Activated B cell treated with CpG ODN at 0.5 μM for 24 hours (primary cell): ENCODE measurements at regions not wholly inside any gene's neighbourhood (a gene's known extent, or its start where the extent isn't known, plus 50 kb on each side); places are given as distances from the start of the nearest gene placed in this dataset.

Source experiments
- ATAC-seq: fragments of 200-7000 bp; cut with Tn5 transposase; one replicate; pipeline ENCODE4 v1.10.0; 2021; ENCODE audit warnings: low read depth, mild to moderate bottlenecking, moderate library complexity
- CTCF ChIA-PET: fragments of 350-600 bp; sonication (Branson Sonifier 250); formaldehyde crosslinking; loops from one replicate; lab custom pipeline; 2021; ENCODE audit warnings: antibody characterized with exemption; lab: Charles Lee
- POLR2A ChIA-PET: fragments of 350-600 bp; sonication (Branson Sonifier 250); formaldehyde crosslinking; loops from one replicate; lab custom pipeline; 2021; ENCODE audit warnings: antibody characterized with exemption; lab: Charles Lee
- DNase-seq: peaks from one replicate; pipeline ENCODE4 v3.0.0; 2022
- H3K27ac Mint-ChIP-seq: one replicate; pipeline ENCODE4 v1.8.0; 2020; ENCODE audit warnings: mixed read lengths
- H3K27me3 Mint-ChIP-seq: one replicate; pipeline ENCODE4 v1.8.0; 2021; ENCODE audit warnings: mixed read lengths
- H3K36me3 Mint-ChIP-seq: one replicate; pipeline ENCODE4 v1.8.0; 2021; ENCODE audit warnings: low read depth, mixed read lengths
- H3K4me1 Mint-ChIP-seq: one replicate; pipeline ENCODE4 v1.8.0; 2021; ENCODE audit warnings: mixed read lengths
- H3K4me3 Mint-ChIP-seq: one replicate; pipeline ENCODE4 v1.8.0; 2020; ENCODE audit warnings: mild to moderate bottlenecking, mixed read lengths
- H3K9me3 Mint-ChIP-seq: one replicate; pipeline ENCODE4 v1.8.0; 2020; ENCODE audit warnings: mixed read lengths
- intact Hi-C: fragments of 100-400 bp; cut with micrococcal nuclease; formaldehyde crosslinking; loops from one replicate; pipeline ENCODE4 v1.15.1; 2024
- TF ChIP-seq, protein P1 (sequence below): fragments of 200-600 bp; IDR thresholded peaks from one replicate; pipeline ENCODE4 v1.8.0; 2022; ENCODE audit warnings: antibody characterized with exemption, mild to moderate bottlenecking

DNA sequence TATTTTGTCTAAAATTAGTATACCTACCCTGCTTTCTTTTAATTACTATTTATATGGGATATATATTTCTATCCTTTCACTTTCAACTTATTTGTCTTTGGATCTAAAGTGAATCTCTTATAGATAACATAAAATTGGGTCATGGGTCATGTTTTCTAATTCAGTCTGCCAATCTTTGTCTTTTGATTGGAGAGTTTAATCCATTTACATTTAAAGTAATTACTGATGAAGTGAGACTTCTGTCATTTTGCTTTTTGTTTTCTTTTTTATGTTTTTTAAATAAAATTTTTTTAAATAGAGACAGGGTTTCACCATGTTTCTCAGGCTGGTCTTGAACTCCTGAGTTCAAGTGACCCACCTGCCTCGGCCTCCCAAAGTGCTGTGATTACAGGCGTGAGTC is 50.5 kb upstream of the PRDM1 start:
- Mint-ChIP-seq H3K4me1 (no peaks in the 10 kb centered on the region), H3K4me3 (no peak overlapping the region), H3K27me3 (peaks cover 1% of the 10 kb centered on the region), H3K9me3 (peaks cover 17% of the 10 kb centered on the region), H3K36me3 (peaks cover 5% of the 10 kb centered on the region), H3K27ac (no peak overlapping the region)
- intact Hi-C loops, result no loop called here
- TF ChIP-seq, protein P1, sequence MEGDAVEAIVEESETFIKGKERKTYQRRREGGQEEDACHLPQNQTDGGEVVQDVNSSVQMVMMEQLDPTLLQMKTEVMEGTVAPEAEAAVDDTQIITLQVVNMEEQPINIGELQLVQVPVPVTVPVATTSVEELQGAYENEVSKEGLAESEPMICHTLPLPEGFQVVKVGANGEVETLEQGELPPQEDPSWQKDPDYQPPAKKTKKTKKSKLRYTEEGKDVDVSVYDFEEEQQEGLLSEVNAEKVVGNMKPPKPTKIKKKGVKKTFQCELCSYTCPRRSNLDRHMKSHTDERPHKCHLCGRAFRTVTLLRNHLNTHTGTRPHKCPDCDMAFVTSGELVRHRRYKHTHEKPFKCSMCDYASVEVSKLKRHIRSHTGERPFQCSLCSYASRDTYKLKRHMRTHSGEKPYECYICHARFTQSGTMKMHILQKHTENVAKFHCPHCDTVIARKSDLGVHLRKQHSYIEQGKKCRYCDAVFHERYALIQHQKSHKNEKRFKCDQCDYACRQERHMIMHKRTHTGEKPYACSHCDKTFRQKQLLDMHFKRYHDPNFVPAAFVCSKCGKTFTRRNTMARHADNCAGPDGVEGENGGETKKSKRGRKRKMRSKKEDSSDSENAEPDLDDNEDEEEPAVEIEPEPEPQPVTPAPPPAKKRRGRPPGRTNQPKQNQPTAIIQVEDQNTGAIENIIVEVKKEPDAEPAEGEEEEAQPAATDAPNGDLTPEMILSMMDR, result no peak
- no peak for ATAC-seq
- ChIA-PET CTCF (no interaction called here), POLR2A (no interaction called here)
- DNase-seq, result no peak

DNA sequence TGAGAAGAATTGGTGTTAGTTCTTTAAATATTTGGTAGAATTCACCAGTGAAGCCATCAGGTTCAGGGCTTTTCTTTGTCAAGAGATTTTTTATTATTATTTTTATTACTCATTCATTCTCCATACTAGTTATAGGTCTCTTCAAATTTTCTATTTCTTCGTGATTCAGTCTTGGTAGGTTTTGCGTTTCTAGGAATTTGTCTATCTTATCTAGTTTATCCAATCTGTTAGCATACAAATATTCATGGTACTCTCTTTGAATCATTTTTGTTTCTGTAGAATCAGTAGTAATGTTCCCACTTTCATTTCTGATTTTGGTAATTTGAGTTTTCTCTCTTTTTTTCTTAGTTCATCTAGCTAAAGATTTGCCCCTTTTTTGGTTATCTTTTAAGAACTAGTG is 52.3 kb upstream of the PRDM1 start:
- ATAC-seq, result no peak
- TF ChIP-seq, protein P1, result no peak
- CTCF ChIA-PET, result no interaction called here
- Mint-ChIP-seq H3K4me3 (no peak overlapping the region), H3K9me3 (peaks cover 17% of the 10 kb centered on the region), H3K4me1 (no peaks in the 10 kb centered on the region), H3K27ac (no peak overlapping the region), H3K27me3 (peaks cover 5% of the 10 kb centered on the region), H3K36me3 (peaks cover 5% of the 10 kb centered on the region)
- DNase-seq, result no peak
- intact Hi-C loops, result no loop called here
- POLR2A ChIA-PET, result no interaction called here

DNA sequence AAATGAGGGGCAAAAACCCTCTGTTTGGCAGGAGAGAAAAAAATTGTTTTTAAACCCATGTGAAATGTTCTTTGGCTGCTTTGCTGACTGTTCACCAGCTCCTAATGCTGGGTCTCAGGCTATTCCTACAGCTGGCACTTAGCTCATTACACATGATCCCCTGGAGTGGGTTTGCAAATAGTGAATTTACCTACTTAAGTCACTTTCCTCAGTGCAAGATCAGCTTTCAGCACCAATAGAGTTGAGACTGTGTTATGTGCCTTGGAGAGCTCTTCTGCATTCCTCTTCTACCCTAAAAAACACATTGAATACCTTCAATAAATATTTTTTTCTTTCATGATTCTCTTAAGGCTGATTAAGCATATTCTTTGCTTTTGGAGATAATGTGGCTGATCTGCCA is 58.4 kb upstream of the PRDM1 start:
- H3K27ac Mint-ChIP-seq, result no peak overlapping the region
- no peak overlapping the region for H3K4me3 Mint-ChIP-seq
- no peak for DNase-seq
- no peak for ATAC-seq
- no peaks in the 10 kb centered on the region for H3K4me1 Mint-ChIP-seq
- intact Hi-C loops, result no loop called here
- POLR2A ChIA-PET, result no interaction called here
- TF ChIP-seq, protein P1, result no peak
- CTCF ChIA-PET, result no interaction called here
- H3K9me3 Mint-ChIP-seq, result no peaks in the 10 kb centered on the region
- H3K27me3 Mint-ChIP-seq, result peaks cover 20% of the 10 kb centered on the region
- no peaks in the 10 kb centered on the region for H3K36me3 Mint-ChIP-seq

DNA sequence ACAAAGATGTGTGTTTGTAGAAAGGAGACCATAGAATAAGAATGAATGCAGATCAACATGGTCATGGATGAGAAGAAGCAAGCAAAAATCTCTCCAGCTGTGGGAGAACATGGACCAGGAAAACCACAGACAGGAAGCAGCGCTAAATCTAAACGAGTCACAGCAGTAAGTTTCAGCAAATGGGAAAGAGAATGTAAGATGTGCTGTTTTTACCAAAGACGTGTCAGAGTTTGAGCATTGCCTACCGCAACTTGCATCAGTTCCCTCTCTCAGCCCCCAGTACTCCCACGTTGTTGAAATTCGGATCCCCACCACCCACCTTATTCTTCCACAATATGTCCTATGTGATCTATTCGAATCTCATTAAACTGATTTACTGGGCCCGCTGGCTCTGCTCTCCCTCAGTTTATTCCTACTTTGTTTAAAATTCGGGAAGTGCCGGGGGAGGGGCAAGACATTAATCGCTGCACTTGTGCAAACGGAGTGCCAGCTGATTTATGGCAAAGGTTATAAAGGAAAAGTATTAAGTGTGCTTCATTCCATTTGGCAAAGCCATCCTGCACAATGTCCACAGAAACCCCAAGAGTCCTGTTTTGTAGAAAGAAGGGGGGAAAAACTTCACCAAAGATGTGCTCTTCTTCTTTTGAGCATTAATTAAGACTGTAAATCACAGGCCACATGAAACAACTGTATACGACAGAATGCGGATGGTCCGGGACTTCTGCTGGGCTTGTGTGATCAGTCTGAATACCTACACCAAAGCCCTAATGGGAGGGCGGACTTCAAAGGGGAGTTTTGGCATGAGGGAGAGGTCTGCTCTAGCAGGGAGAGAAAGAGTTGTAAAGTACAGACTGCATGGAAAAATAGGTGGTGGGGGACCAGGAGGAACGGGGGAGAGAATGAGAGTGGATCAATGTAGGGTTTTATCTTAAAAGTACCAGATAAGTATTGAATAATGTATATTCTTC is 59.1 kb upstream of the PRDM1 start:
- no peak overlapping the region for H3K4me3 Mint-ChIP-seq
- intact Hi-C loops, result no loop called here
- POLR2A ChIA-PET, result no interaction called here
- H3K27ac Mint-ChIP-seq, result no peak overlapping the region
- TF ChIP-seq, protein P1, result no peak
- no peak for ATAC-seq
- CTCF ChIA-PET, result no interaction called here
- DNase-seq, result no peak
- H3K4me1 Mint-ChIP-seq, result no peaks in the 10 kb centered on the region
- H3K9me3 Mint-ChIP-seq, result no peaks in the 10 kb centered on the region
- H3K27me3 Mint-ChIP-seq, result peaks cover 21% of the 10 kb centered on the region
- no peaks in the 10 kb centered on the region for H3K36me3 Mint-ChIP-seq

DNA sequence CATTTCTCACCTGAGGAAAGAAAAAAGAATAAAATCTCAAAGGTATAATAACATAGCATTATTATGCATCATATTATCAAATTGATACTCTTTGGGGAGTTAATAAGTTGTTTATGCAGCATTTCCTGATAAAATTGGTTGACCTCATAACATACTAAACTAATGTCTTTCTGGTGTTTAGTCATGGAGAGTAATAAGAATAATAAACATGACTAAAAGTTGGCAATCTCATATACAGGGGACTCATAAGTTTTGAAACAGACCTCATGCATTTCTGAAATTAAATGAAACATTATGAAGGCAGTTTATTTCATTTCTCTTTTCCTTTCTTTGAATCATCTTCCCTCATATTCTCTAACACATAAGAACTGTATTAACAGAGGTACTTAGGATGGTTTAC is 60.5 kb upstream of the PRDM1 start:
- no peak overlapping the region for H3K4me3 Mint-ChIP-seq
- no peaks in the 10 kb centered on the region for H3K4me1 Mint-ChIP-seq
- peaks cover 24% of the 10 kb centered on the region for H3K27me3 Mint-ChIP-seq
- intact Hi-C loops, result no loop called here
- POLR2A ChIA-PET, result no interaction called here
- H3K27ac Mint-ChIP-seq, result no peak overlapping the region
- ATAC-seq, result no peak
- no peak for DNase-seq
- CTCF ChIA-PET, result no interaction called here
- H3K9me3 Mint-ChIP-seq, result no peaks in the 10 kb centered on the region
- H3K36me3 Mint-ChIP-seq, result no peaks in the 10 kb centered on the region
- TF ChIP-seq, protein P1, result no peak
